Stomach (tissue), 8 donors: ENCODE measurements at regions not wholly inside any gene's neighbourhood (a gene's known extent, or its start where the extent isn't known, plus 50 kb on each side); places are given as distances from the start of the nearest gene placed in this dataset.

Experiments
- DNase-seq, 2 donors: peaks; one replicate each; pipeline versions ENCODE4 v3.0.0 to v3.0.0-alpha.2; 2013 to 2019
- H3K27ac ChIP-seq, 5 donors: fragments of 200-600 bp in 4 of 5; sonication (generic) in 4 of 5; one replicate each; pipeline ENCODE4 v1.5.1; 2013 to 2019; ENCODE audit warnings: mild to moderate bottlenecking in 1 of 5, moderate library complexity in 1 of 5
- H3K27me3 ChIP-seq, 3 donors: fragments of 200-600 bp; sonication (generic); one replicate each; pipeline ENCODE4 v1.5.1; 2017 to 2019; ENCODE audit warnings: mixed run types in 1 of 3
- H3K36me3 ChIP-seq, 4 donors: fragments of 200-600 bp; sonication (generic); 1 replicate in 3 of 4; 2 replicates in 1 of 4; pipeline ENCODE4 v1.5.1; 2016 to 2019
- H3K4me1 ChIP-seq, 4 donors: fragments of 200-600 bp; sonication (generic); one replicate each; pipeline ENCODE4 v1.5.1; 2016 to 2019
- H3K4me3 ChIP-seq, 4 donors: fragments of 200-600 bp; sonication (generic) in 3 of 4; one replicate each; pipeline ENCODE4 v1.5.1; 2016 to 2019; ENCODE audit warnings: mild to moderate bottlenecking in 1 of 4
- H3K9me3 ChIP-seq, 4 donors: fragments of 200-600 bp; sonication (generic); one replicate each; pipeline ENCODE4 v1.5.1; 2016 to 2019
- CTCF ChIP-seq, 7 experiments: fragments of 450-650 bp in 4 of 7; fragments of 200-600 bp in 3 of 7; sonication (generic) in 3 of 7; IDR thresholded peaks; one replicate each; pipeline ENCODE4 v1.5.1; 2016 to 2019; ENCODE audit warnings: antibody characterized with exemption in 7 of 7, control low read depth in 2 of 7, mild to moderate bottlenecking in 1 of 7
- EP300 ChIP-seq: sonication (generic); formaldehyde crosslinking; IDR thresholded peaks from one replicate; pipeline ENCODE4 v1.6.1; 2017; ENCODE audit warnings: antibody characterized with exemption
- POLR2A ChIP-seq, 4 donors: fragments of 450-650 bp; IDR thresholded peaks; one replicate each; pipeline ENCODE4 v1.6.1; 2016; ENCODE audit warnings: antibody characterized with exemption in 4 of 4, control low read depth in 2 of 4, mild to moderate bottlenecking in 1 of 4, moderate library complexity in 1 of 4
- POLR2AphosphoS5 ChIP-seq, 3 donors: sonication (generic); formaldehyde crosslinking; IDR thresholded peaks; one replicate each; pipeline ENCODE4 v1.6.1; 2016; ENCODE audit warnings: antibody characterized with exemption in 3 of 3
- WGBS, 5 donors: extraction: QIAGEN DNeasy Blood & Tissue Kit in 3 of 5; methylation state at CpG; one replicate each; pipeline versions ENCODE4 v1.1.5 to v1.1.7; 2013 to 2018; 5-methylcytosine and 5-hydroxymethylcytosine counted together
- intact Hi-C: fragments of 100-400 bp; cut with DNase I; formaldehyde crosslinking; loops from one replicate; pipeline ENCODE4 v1.15.1; 2023; ENCODE audit warnings: low total_unique reads
- donor health status: healthy with polysubstance abuse.
- donor health status: Bipolar disorder and iron deficiency.
- donor health status: healthy.

DNA sequence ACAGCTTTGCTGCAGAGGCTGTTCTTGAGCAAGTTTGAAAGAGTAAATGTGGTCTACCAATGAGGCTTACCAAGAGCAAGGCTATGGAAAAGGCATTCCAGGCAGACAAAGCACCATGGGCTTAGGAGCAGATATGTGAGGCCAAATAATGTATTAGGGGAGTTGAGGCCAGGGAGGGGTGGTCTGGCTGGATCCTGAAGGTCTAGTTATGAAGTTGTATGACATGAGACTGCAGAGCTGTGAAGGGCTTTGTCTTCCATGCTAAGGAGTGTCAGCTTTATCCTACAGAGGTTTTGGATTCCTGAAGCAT lies 51.8 kb upstream of the TSPAN2 start:
- peaks cover 0 to 10% (median 3%) of the 10 kb centered on the region in 4 donors for H3K4me1 ChIP-seq
- no peak for DNase-seq
- no peaks in the 10 kb centered on the region for H3K36me3 ChIP-seq
- no peak overlapping the region for H3K27ac ChIP-seq
- H3K9me3 ChIP-seq = no peaks in the 10 kb centered on the region
- TF ChIP-seq POLR2A (IDR thresholded peaks at IDR 0.05) (no peak), POLR2AphosphoS5 (IDR thresholded peaks at IDR 0.05) (no peak), EP300 (no peak), CTCF (IDR thresholded peaks at IDR 0.05) (no peak)
- H3K27me3 ChIP-seq = no peaks in the 10 kb centered on the region
- no peak overlapping the region for H3K4me3 ChIP-seq
- intact Hi-C loops = no loop called here

GRCh38 chr1:115140442-115141144 lies 51.3 kb upstream of the TSPAN2 start:
- Histone ChIP-seq H3K27me3 (no peaks in the 10 kb centered on the region), H3K36me3 (no peaks in the 10 kb centered on the region), H3K27ac (no peak overlapping the region), H3K4me3 (no peak overlapping the region), H3K9me3 (no peaks in the 10 kb centered on the region), H3K4me1 (peaks cover 0 to 10% (median 3%) of the 10 kb centered on the region in 4 donors)
- intact Hi-C loops = no loop called here
- 90 to 100% (median 92%) methylated on average over 2 of the region's 2 CpGs for WGBS, 5 donors
- TF ChIP-seq POLR2A (IDR thresholded peaks at IDR 0.05) = no peak
- TF ChIP-seq EP300 = no peak
- TF ChIP-seq CTCF (IDR thresholded peaks at IDR 0.05) = no peak
- no peak for TF ChIP-seq POLR2AphosphoS5 (IDR thresholded peaks at IDR 0.05)
- no peak for DNase-seq

DNA sequence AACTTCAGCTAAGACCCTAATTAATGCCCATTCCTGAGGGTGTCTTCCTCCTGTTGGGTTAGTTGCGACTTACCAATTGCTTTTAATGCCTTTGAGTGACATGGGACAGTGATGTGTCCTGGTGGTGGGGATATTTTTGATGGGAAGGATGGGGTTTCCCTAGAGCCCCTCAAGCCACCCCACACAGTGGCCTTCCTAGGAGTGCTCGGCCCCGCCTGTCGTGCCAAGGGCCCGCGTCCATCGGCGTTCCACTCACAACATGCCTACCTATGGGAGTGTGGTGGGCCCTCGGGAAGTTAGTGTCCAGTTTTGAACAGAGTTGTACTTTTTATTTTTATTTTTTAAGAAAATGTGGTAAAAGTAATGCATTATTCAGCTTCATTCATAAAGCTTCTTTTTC lies 50.1 kb upstream of the TSPAN2 start:
- no peaks in the 10 kb centered on the region for H3K9me3 ChIP-seq
- no peak for TF ChIP-seq EP300
- intact Hi-C loops = loop anchor here (5.0 kb wide), 2 partner anchors 333 to 458 kb away; no protein-coding TSS in a partner anchor
- no peak overlapping the region for H3K4me3 ChIP-seq
- no peaks in the 10 kb centered on the region for H3K27me3 ChIP-seq
- DNase-seq = no peak
- no peaks in the 10 kb centered on the region for H3K36me3 ChIP-seq
- peak overlapping the region in 1 of 5 donors; percentile 32 for H3K27ac ChIP-seq
- peaks cover 0 to 16% (median 5%) of the 10 kb centered on the region in 4 donors for H3K4me1 ChIP-seq
- WGBS, 5 donors = 87 to 93% (median 90%) methylated on average over 9 of the region's 9 CpGs
